WTC11 (cell line): ENCODE measurements at regions not wholly inside any gene's neighbourhood (a gene's known extent, or its start where the extent isn't known, plus 50 kb on each side); places are given as distances from the start of the nearest gene placed in this dataset.

Experiments used
- TEAD4 ChIP-seq: sonication (generic); formaldehyde crosslinking; IDR thresholded peaks from 2 replicates; pipeline ENCODE4 v1.8.0; 2022; ENCODE audit warnings: mild to moderate bottlenecking, missing genetic modification reagents
- USF2 ChIP-seq: sonication (generic); formaldehyde crosslinking; IDR thresholded peaks from 2 replicates; pipeline ENCODE4 v1.8.1; 2023; ENCODE audit warnings: mild to moderate bottlenecking, missing genetic modification reagents, moderate library complexity

- TF ChIP-seq USF2 (no peak), TEAD4 (no peak)
Measured at GRCh38 chr2:10193276-10193795, 70.8 kb downstream of the RRM2 start.
